C4-2B (cell line): ENCODE measurements at regions not wholly inside any gene's neighbourhood (a gene's known extent, or its start where the extent isn't known, plus 50 kb on each side); places are given as distances from the start of the nearest gene placed in this dataset.

Experiments used
- ZFX ChIP-seq: fragments of 450-650 bp; IDR thresholded peaks from 2 replicates; pipeline ENCODE4 v1.6.1; 2017
- TF ChIP-seq, protein P1 (sequence below): fragments of 450-650 bp; conservative IDR thresholded peaks from 2 replicates; pipeline ENCODE4 v1.5.1; 2017; ENCODE audit warnings: mild to moderate bottlenecking

DNA sequence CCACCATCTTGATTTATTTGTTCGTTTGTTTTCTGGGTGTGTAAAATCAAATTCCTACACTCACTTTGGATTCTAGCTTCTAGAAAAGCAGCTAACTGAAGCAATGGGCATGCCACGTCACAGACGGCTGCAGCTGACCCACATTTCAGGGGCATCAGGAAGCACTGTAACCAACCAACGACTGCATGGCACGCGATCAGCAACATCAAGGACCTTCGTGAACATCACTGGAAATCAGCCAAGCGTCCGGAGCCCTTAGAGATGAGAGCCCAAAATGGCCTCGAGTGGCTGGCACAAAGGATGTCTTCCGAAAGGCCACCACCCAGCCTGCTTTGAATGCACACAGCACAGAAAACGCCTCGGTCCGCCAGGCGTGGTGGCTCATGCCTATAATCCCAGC is 191.1 kb downstream of the OLFM1 start:
- TF ChIP-seq, protein P1, sequence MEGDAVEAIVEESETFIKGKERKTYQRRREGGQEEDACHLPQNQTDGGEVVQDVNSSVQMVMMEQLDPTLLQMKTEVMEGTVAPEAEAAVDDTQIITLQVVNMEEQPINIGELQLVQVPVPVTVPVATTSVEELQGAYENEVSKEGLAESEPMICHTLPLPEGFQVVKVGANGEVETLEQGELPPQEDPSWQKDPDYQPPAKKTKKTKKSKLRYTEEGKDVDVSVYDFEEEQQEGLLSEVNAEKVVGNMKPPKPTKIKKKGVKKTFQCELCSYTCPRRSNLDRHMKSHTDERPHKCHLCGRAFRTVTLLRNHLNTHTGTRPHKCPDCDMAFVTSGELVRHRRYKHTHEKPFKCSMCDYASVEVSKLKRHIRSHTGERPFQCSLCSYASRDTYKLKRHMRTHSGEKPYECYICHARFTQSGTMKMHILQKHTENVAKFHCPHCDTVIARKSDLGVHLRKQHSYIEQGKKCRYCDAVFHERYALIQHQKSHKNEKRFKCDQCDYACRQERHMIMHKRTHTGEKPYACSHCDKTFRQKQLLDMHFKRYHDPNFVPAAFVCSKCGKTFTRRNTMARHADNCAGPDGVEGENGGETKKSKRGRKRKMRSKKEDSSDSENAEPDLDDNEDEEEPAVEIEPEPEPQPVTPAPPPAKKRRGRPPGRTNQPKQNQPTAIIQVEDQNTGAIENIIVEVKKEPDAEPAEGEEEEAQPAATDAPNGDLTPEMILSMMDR = no peak
- TF ChIP-seq ZFX = no peak
